ENCODE measurements at regions not wholly inside any gene's neighbourhood (a gene's known extent, or its start where the extent isn't known, plus 50 kb on each side); places are given as distances from the start of the nearest gene placed in this dataset.

- ChIA-PET POLR2A (no interaction called here), CTCF (no interaction called here)
- no peak overlapping the region for H3K4me3 ChIP-seq (ENCODE audit: low read length)
- no peak overlapping the region for H3K4me3 Mint-ChIP-seq
- H3K36me3 ChIP-seq (ENCODE audit: insufficient read depth, low read length), result no peaks in the 10 kb centered on the region
- no peaks in the 10 kb centered on the region for H3K9me3 ChIP-seq (ENCODE audit: control insufficient read depth in 1 of 2, insufficient read depth in 1 of 2, low read length in 2 of 2)
- H3K27ac ChIP-seq (ENCODE audit: low read depth in 1 of 2, low read length in 2 of 2), result no peak overlapping the region
- no peak overlapping the region for H3K27ac Mint-ChIP-seq
- no peaks in the 10 kb centered on the region for H3K4me1 Mint-ChIP-seq (ENCODE audit: low read depth)
- ATAC-seq (ENCODE audit: poor library complexity), result no peak
- H3K27me3 Mint-ChIP-seq, result peaks cover 35% of the 10 kb centered on the region
- H3K4me1 ChIP-seq (ENCODE audit: insufficient read depth, low read length), result no peaks in the 10 kb centered on the region
- H3K36me3 Mint-ChIP-seq (ENCODE audit: low read depth), result no peaks in the 10 kb centered on the region
- DNase-seq, result no peak
- H3K27me3 ChIP-seq (ENCODE audit: control insufficient read depth in 1 of 2, insufficient read depth in 2 of 2, low read length in 2 of 2), result peaks cover 4 to 8% of the 10 kb centered on the region in 2 experiments
- no peaks in the 10 kb centered on the region for H3K9me3 Mint-ChIP-seq
- intact Hi-C loops (cut with DNase I, micrococcal nuclease), result no loop called here
- TF ChIP-seq, protein P1, sequence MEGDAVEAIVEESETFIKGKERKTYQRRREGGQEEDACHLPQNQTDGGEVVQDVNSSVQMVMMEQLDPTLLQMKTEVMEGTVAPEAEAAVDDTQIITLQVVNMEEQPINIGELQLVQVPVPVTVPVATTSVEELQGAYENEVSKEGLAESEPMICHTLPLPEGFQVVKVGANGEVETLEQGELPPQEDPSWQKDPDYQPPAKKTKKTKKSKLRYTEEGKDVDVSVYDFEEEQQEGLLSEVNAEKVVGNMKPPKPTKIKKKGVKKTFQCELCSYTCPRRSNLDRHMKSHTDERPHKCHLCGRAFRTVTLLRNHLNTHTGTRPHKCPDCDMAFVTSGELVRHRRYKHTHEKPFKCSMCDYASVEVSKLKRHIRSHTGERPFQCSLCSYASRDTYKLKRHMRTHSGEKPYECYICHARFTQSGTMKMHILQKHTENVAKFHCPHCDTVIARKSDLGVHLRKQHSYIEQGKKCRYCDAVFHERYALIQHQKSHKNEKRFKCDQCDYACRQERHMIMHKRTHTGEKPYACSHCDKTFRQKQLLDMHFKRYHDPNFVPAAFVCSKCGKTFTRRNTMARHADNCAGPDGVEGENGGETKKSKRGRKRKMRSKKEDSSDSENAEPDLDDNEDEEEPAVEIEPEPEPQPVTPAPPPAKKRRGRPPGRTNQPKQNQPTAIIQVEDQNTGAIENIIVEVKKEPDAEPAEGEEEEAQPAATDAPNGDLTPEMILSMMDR (IDR thresholded peaks at IDR 0.05), result no peak
Measured at GRCh38 chr17:73974536-73974935, 228.9 kb upstream of the RPL38 start.

- H3K4me3 Mint-ChIP-seq, result no peak overlapping the region
Measured at GRCh38 chr17:73976147-73976546, 227.3 kb upstream of the RPL38 start.

DNA sequence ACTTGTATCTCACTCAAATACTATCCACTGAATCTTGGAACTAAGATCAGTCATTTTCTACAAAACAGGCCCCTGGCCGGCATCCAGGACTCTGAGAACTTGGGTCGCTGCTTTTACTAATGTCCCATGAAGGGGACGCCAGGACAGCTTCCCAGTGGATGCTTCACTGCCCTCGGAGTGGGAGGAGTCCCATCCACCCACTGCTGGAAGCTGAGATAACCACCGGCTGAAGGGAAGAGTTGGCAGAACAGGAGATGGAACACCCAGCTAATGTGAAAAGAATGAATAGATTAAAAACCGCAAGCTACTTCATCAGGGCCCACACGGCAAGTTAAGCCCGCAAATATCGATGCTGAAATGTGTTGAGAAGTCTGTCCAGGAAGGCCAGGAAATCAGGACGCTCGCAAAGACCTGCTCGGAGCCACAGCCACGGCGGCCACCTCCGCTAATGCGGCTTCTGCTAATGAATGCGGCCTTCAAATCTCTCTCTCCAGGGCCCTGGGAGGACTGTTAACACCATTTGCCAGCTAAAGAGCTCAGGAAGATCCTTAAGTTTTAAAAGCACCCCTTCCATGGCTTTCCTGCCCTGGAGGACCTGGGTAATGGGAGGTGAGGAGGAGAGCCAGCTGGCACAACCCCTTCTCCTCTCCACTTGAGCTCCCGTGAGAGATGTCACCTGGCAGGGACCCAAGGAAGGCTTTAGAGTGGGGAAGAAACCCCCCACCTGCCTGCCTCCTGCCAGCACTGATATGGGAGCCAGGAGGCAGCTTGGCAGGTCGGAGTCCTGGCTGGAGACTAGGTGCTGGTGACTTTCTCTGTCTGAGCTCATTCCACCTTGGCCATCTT, 226.6 kb upstream of the RPL38 start:
- H3K9me3 ChIP-seq (ENCODE audit: control insufficient read depth in 1 of 2, insufficient read depth in 1 of 2, low read length in 2 of 2), result no peaks in the 10 kb centered on the region
- no peaks in the 10 kb centered on the region for H3K4me1 ChIP-seq (ENCODE audit: insufficient read depth, low read length)
- Mint-ChIP-seq H3K27ac (no peak overlapping the region), H3K27me3 (peaks cover 21% of the 10 kb centered on the region), H3K4me1 (ENCODE audit: low read depth) (no peaks in the 10 kb centered on the region), H3K36me3 (ENCODE audit: low read depth) (no peaks in the 10 kb centered on the region), H3K9me3 (no peaks in the 10 kb centered on the region), H3K4me3 (no peak overlapping the region)
- ATAC-seq (ENCODE audit: poor library complexity), result no peak
- CTCF ChIA-PET, result interaction anchor here (1.0 kb wide), 1 partner anchor 21 kb away, joined by 4 read pairs; no protein-coding TSS in a partner anchor
- POLR2A ChIA-PET, result interaction anchor here (0.6 kb wide), 1 partner anchor 502 kb away, joined by 3 read pairs; no protein-coding TSS in a partner anchor
- H3K36me3 ChIP-seq (ENCODE audit: insufficient read depth, low read length), result no peaks in the 10 kb centered on the region
- no peak overlapping the region for H3K27ac ChIP-seq (ENCODE audit: low read depth in 1 of 2, low read length in 2 of 2)
- TF ChIP-seq, protein P1 (IDR thresholded peaks at IDR 0.05), result no peak
- H3K4me3 ChIP-seq (ENCODE audit: low read length), result no peak overlapping the region
- DNase-seq, result no peak
- intact Hi-C loops (cut with DNase I, micrococcal nuclease), result no loop called here
- peaks cover 4% of the 10 kb centered on the region in 2 experiments for H3K27me3 ChIP-seq (ENCODE audit: control insufficient read depth in 1 of 2, insufficient read depth in 2 of 2, low read length in 2 of 2)

More at GRCh38 chr17:73976147-73976546, 227.3 kb upstream of the RPL38 start:
- no peak for DNase-seq
- H3K27ac ChIP-seq (ENCODE audit: low read depth in 1 of 2, low read length in 2 of 2), result no peak overlapping the region
- H3K9me3 Mint-ChIP-seq, result no peaks in the 10 kb centered on the region
- POLR2A ChIA-PET, result no interaction called here
- H3K36me3 Mint-ChIP-seq (ENCODE audit: low read depth), result no peaks in the 10 kb centered on the region
- H3K4me1 Mint-ChIP-seq (ENCODE audit: low read depth), result no peaks in the 10 kb centered on the region
- no peaks in the 10 kb centered on the region for H3K9me3 ChIP-seq (ENCODE audit: control insufficient read depth in 1 of 2, insufficient read depth in 1 of 2, low read length in 2 of 2)
- TF ChIP-seq, protein P1 (IDR thresholded peaks at IDR 0.05), result no peak
- peaks cover 23% of the 10 kb centered on the region for H3K27me3 Mint-ChIP-seq
- intact Hi-C loops (cut with DNase I, micrococcal nuclease), result no loop called here
- peaks cover 4% of the 10 kb centered on the region in 2 experiments for H3K27me3 ChIP-seq (ENCODE audit: control insufficient read depth in 1 of 2, insufficient read depth in 2 of 2, low read length in 2 of 2)
- no peak for ATAC-seq (ENCODE audit: poor library complexity)
- CTCF ChIA-PET, result no interaction called here
- H3K4me1 ChIP-seq (ENCODE audit: insufficient read depth, low read length), result no peaks in the 10 kb centered on the region
- H3K27ac Mint-ChIP-seq, result no peak overlapping the region
- H3K36me3 ChIP-seq (ENCODE audit: insufficient read depth, low read length), result no peaks in the 10 kb centered on the region
- H3K4me3 ChIP-seq (ENCODE audit: low read length), result no peak overlapping the region

Data from CD4-positive, alpha-beta T cell (primary cell).